Esophagus squamous epithelium (tissue), 5 donors: ENCODE measurements at regions not wholly inside any gene's neighbourhood (a gene's known extent, or its start where the extent isn't known, plus 50 kb on each side); places are given as distances from the start of the nearest gene placed in this dataset.

Experiments used
- DNase-seq: peaks from one replicate; lab custom pipeline; 2025; lab: John Stamatoyannopoulos, UW
- H3K27ac ChIP-seq, 4 donors: fragments of 200-600 bp; sonication (generic); one replicate each; pipeline ENCODE4 v1.5.1; 2016 to 2019; ENCODE audit warnings: mild to moderate bottlenecking in 1 of 4
- H3K27me3 ChIP-seq, 4 donors: fragments of 200-600 bp; sonication (generic); 1 replicate in 3 of 4; 2 replicates in 1 of 4; pipeline versions ENCODE4 v1.5.1 to v1.6.0; 2017 to 2021; ENCODE audit warnings: antibody characterized with exemption in 1 of 4
- H3K36me3 ChIP-seq, 3 donors: fragments of 200-600 bp; sonication (generic); one replicate each; pipeline ENCODE4 v1.5.1; 2016 to 2019
- H3K4me1 ChIP-seq, 3 donors: fragments of 200-600 bp; sonication (generic); one replicate each; pipeline ENCODE4 v1.5.1; 2017 to 2019
- H3K4me3 ChIP-seq, 4 donors: fragments of 200-600 bp; sonication (generic); 1 replicate in 3 of 4; 2 replicates in 1 of 4; pipeline ENCODE4 v1.5.1; 2016 to 2019; ENCODE audit warnings: mild to moderate bottlenecking in 2 of 4, moderate library complexity in 1 of 4
- H3K9me3 ChIP-seq, 3 donors: fragments of 200-600 bp; sonication (generic); one replicate each; pipeline ENCODE4 v1.5.1; 2016 to 2019
- POLR2A ChIP-seq, 4 donors: fragments of 450-650 bp; IDR thresholded peaks; one replicate each; pipeline ENCODE4 v1.6.1; 2017; ENCODE audit warnings: antibody characterized with exemption in 4 of 4, mild to moderate bottlenecking in 4 of 4, moderate library complexity in 3 of 4
- WGBS, 2 donors: methylation state at CpG; one replicate each; pipeline ENCODE4 v1.1.5; 2018; 5-methylcytosine and 5-hydroxymethylcytosine counted together
- intact Hi-C: fragments of 100-400 bp; cut with DNase I; formaldehyde crosslinking; loops from one replicate; pipeline ENCODE4 v1.15.0; 2022
- TF ChIP-seq, protein P1 (sequence below), 6 experiments: fragments of 450-650 bp in 4 of 6; fragments of 200-600 bp in 2 of 6; sonication (generic) in 2 of 6; IDR thresholded peaks; one replicate each; pipeline ENCODE4 v1.5.1; 2016 to 2019; ENCODE audit warnings: antibody characterized with exemption in 6 of 6, mild to moderate bottlenecking in 4 of 6, moderate library complexity in 4 of 6
- donor health status: DM: yes; HTN: yes; CAD: no.

DNA sequence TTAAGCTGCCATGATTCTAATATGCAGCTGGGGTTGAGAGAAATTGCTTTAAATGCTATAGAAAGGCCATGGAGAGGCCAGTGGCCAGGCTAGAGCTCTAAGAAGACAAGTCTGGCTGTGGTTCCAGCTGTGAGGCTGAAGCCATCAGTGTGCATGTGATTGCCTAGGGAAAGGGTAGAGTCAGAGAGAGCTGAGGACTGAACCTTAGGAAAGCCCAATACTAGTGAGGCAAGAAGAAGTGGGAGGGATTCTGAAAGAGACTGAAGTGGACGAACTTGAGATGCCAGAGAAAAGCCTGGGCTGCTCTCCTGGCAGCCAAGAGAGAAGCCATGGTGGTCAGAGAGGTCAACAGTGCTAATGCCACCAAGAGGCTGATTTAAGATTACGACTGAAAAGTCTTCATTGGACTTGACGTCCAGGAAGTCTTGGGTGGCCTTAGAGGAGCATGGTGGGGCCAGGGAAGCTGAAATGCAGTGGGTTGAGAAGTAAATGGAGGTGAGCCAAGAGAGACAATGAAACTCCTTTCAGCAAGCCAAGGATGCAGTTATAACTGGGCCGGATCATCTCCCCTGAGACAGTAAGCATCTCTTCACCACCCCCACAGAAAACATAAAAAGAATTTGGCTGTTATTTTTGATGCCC is 133.2 kb downstream of the TMEM174 start:
- Histone ChIP-seq H3K27me3 (peaks cover 10 to 88% (median 24%) of the 10 kb centered on the region in 4 donors), H3K27ac (no peak overlapping the region), H3K36me3 (no peaks in the 10 kb centered on the region), H3K9me3 (no peaks in the 10 kb centered on the region), H3K4me3 (no peak overlapping the region), H3K4me1 (peaks cover 5 to 21% (median 10%) of the 10 kb centered on the region in 3 donors)
- intact Hi-C loops: loop anchor here (10.0 kb wide), 1 partner anchor 139 kb away; the partner anchor contains the start of gene FOXD1
- TF ChIP-seq POLR2A (IDR thresholded peaks at IDR 0.05): no peak
- TF ChIP-seq, protein P1, sequence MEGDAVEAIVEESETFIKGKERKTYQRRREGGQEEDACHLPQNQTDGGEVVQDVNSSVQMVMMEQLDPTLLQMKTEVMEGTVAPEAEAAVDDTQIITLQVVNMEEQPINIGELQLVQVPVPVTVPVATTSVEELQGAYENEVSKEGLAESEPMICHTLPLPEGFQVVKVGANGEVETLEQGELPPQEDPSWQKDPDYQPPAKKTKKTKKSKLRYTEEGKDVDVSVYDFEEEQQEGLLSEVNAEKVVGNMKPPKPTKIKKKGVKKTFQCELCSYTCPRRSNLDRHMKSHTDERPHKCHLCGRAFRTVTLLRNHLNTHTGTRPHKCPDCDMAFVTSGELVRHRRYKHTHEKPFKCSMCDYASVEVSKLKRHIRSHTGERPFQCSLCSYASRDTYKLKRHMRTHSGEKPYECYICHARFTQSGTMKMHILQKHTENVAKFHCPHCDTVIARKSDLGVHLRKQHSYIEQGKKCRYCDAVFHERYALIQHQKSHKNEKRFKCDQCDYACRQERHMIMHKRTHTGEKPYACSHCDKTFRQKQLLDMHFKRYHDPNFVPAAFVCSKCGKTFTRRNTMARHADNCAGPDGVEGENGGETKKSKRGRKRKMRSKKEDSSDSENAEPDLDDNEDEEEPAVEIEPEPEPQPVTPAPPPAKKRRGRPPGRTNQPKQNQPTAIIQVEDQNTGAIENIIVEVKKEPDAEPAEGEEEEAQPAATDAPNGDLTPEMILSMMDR (IDR thresholded peaks at IDR 0.05): no peak
- no peak for DNase-seq
- 80 to 91% methylated on average over 4 of the region's 4 CpGs for WGBS, 2 donors

DNA sequence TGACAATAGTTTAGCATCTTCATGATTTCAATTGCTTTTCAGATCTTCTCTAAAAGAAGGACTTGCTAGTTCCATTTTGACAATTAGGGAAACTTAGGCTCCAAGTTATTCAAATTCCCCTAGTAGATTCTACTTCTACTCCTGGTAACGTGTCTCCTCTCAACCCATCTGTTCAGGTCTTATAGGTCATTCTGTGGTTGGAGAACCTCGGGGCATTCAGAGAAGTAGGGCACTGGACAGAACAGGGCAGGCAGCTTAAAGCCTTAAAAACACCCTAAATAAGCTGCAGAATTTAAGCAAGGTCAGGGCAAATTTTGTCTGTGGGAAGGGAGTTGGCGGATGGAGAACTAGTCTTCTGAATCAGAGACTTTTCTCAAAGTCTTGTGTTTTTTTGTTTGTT is 132.4 kb downstream of the TMEM174 start:
- Histone ChIP-seq H3K27ac (no peak overlapping the region), H3K27me3 (peaks cover 13 to 88% (median 31%) of the 10 kb centered on the region in 4 donors), H3K4me3 (no peak overlapping the region), H3K4me1 (peaks cover 5 to 24% (median 10%) of the 10 kb centered on the region in 3 donors), H3K9me3 (no peaks in the 10 kb centered on the region), H3K36me3 (no peaks in the 10 kb centered on the region)
- DNase-seq: no peak
- TF ChIP-seq POLR2A (IDR thresholded peaks at IDR 0.05): no peak
- TF ChIP-seq, protein P1 (IDR thresholded peaks at IDR 0.05): no peak
- WGBS, 2 donors: 77% methylated on average over 3 of the region's 3 CpGs
- intact Hi-C loops: loop anchor here (10.0 kb wide), 1 partner anchor 139 kb away; the partner anchor contains the start of gene FOXD1

DNA sequence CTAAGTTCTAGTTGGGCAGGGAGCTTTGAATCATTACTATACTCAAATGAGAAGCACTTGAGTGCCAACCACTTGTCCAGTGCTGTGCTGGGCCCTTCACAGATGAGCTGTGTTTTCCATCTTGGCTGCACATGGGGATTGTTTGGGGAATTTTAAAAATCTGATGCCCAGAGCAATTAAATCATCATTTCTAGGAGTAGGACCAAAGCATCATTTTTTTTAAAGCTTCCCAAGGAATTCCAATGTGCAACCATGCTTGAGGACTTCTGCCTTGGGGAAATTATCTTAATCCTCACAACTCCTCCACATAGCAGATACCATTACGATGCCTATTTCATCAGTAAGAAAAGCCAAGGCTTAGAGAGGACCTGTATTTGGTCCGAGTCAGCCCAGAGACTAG is 131.4 kb downstream of the TMEM174 start:
- DNase-seq: no peak
- no peaks in the 10 kb centered on the region for H3K9me3 ChIP-seq
- H3K27ac ChIP-seq: no peak overlapping the region
- peaks cover 18 to 88% (median 40%) of the 10 kb centered on the region in 4 donors for H3K27me3 ChIP-seq
- 90 to 92% methylated on average over 2 of the region's 2 CpGs for WGBS, 2 donors
- H3K4me3 ChIP-seq: no peak overlapping the region
- TF ChIP-seq, protein P1 (IDR thresholded peaks at IDR 0.05): no peak
- no peak for TF ChIP-seq POLR2A (IDR thresholded peaks at IDR 0.05)
- H3K4me1 ChIP-seq: peaks cover 9 to 33% (median 13%) of the 10 kb centered on the region in 3 donors
- intact Hi-C loops: loop anchor here (10.0 kb wide), 1 partner anchor 140 kb away; the partner anchor contains the start of gene FOXD1
- H3K36me3 ChIP-seq: no peaks in the 10 kb centered on the region

DNA sequence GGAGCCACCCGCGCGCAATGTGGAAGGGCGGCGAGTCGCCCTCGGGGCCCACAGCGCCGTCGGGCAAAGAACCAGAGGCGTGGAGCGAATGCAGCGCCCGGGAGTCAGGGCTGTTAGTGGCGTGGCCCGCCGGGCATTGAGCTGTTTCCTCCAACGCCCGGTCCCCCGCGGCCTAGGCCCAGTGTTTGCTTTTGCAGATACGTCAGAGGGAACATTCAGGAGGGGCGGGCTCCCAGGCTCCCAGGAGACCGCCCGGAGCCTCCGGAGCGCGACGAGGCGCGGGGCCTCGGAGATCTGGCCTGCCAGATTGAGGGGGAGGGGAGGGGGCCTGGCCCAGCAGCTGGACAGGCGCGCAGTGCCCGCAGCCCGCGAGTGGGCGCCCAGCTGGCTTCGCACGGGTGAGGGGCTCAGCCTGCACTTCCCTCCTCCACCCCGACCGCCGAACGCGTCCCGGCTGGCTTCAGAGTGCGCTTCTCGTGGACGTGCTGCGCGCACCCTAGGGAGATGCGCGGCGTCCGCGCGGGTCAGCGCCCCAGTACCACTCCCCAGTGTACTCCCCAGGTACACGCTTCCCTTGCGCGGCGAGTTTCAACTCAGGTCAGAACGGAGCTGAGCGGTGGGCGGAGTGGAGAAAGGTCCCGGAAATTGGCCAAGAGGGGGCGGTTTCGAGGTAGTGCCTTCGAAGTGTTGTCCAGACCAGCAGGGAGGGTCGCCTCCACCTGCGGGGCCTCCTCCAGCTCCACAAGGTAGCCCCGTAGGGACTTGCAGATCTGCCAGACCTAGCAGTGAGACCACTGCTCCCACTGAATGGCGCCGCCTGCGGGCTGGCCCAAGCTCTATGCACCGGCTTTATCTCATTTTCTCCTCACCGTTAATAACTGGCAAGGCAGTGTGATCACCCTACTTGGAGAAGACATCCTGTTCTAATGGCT is 130.4 kb downstream of the TMEM174 start:
- intact Hi-C loops: loop anchor here (10.0 kb wide), 1 partner anchor 141 kb away; the partner anchor contains the start of gene FOXD1
- 16 to 32% methylated on average over 21 to 27 of the region's 77 CpGs for WGBS, 2 donors
- DNase-seq: no peak

More for the DNA sequence above, 130.4 kb downstream of the TMEM174 start:
- TF ChIP-seq POLR2A (IDR thresholded peaks at IDR 0.05): no peak
- TF ChIP-seq, protein P1 (IDR thresholded peaks at IDR 0.05): peak in 1 of 6 experiments; percentile 33
- no peaks in the 10 kb centered on the region for H3K9me3 ChIP-seq
- H3K4me1 ChIP-seq: peaks cover 17 to 43% (median 22%) of the 10 kb centered on the region in 3 donors
- H3K27ac ChIP-seq: no peak overlapping the region
- H3K27me3 ChIP-seq: peaks cover 25 to 98% (median 47%) of the 10 kb centered on the region in 4 donors
- H3K36me3 ChIP-seq: no peaks in the 10 kb centered on the region
- peak overlapping the region; percentile 14 to 51 (median 29) for H3K4me3 ChIP-seq
